ENCODE measurements at regions not wholly inside any gene's neighbourhood (a gene's known extent, or its start where the extent isn't known, plus 50 kb on each side); places are given as distances from the start of the nearest gene placed in this dataset.

DNA sequence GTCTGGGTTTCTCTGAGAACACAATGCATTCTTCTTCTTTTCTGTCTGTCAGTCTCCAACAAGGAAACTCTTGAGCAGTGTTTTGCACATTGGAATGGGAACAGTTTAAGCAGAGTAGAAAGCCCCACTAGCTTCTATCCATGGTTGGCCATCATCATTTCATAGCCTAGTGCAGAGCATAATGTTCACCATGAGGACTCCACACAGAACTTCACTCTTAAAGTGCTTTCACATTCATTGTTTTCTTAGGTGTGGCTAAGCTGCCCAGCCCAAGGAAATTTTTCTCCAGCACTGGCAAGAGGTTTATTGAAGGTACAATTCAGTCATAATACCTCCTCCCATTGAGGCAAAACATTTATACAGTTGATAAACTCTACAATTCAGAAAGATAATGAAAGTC, 503.0 kb upstream of the CD180 start:
- TF ChIP-seq GLIS3 (CRISPR knock-in tag; IDR thresholded peaks at IDR 0.05) (no peak), CSDC2 (CRISPR knock-in tag; IDR thresholded peaks at IDR 0.05) (no peak), ZFP30 (CRISPR knock-in tag; IDR thresholded peaks at IDR 0.05) (no peak), PPARA (CRISPR knock-in tag; IDR thresholded peaks at IDR 0.05; ENCODE audit: borderline replicate concordance) (no peak), ZFP3 (CRISPR knock-in tag; IDR thresholded peaks at IDR 0.05) (no peak)
- TF ChIP-seq, protein P1, sequence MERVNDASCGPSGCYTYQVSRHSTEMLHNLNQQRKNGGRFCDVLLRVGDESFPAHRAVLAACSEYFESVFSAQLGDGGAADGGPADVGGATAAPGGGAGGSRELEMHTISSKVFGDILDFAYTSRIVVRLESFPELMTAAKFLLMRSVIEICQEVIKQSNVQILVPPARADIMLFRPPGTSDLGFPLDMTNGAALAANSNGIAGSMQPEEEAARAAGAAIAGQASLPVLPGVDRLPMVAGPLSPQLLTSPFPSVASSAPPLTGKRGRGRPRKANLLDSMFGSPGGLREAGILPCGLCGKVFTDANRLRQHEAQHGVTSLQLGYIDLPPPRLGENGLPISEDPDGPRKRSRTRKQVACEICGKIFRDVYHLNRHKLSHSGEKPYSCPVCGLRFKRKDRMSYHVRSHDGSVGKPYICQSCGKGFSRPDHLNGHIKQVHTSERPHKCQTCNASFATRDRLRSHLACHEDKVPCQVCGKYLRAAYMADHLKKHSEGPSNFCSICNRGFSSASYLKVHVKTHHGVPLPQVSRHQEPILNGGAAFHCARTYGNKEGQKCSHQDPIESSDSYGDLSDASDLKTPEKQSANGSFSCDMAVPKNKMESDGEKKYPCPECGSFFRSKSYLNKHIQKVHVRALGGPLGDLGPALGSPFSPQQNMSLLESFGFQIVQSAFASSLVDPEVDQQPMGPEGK (CRISPR knock-in tag; IDR thresholded peaks at IDR 0.05; ENCODE audit: borderline replicate concordance) = no peak
- TF ChIP-seq, protein P2, sequence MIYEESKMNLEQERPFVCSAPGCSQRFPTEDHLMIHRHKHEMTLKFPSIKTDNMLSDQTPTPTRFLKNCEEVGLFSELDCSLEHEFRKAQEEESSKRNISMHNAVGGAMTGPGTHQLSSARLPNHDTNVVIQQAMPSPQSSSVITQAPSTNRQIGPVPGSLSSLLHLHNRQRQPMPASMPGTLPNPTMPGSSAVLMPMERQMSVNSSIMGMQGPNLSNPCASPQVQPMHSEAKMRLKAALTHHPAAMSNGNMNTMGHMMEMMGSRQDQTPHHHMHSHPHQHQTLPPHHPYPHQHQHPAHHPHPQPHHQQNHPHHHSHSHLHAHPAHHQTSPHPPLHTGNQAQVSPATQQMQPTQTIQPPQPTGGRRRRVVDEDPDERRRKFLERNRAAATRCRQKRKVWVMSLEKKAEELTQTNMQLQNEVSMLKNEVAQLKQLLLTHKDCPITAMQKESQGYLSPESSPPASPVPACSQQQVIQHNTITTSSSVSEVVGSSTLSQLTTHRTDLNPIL (CRISPR knock-in tag; IDR thresholded peaks at IDR 0.05; ENCODE audit: low read depth) = no peak

Measured in SK-N-SH treated with all-trans-retinoic acid at 6 μM for 48 hours (cell line).